ENCODE measurements at regions not wholly inside any gene's neighbourhood (a gene's known extent, or its start where the extent isn't known, plus 50 kb on each side); places are given as distances from the start of the nearest gene placed in this dataset.

- no peak for DNase-seq
Measured at GRCh38 chr7:45235905-45236304, 78.3 kb downstream of the RAMP3 start.

- no peak for DNase-seq
Measured at GRCh38 chr7:45236666-45237065, 79.1 kb downstream of the RAMP3 start.

GRCh38 chr7:45237788-45238461 is 80.3 kb downstream of the RAMP3 start:
- no peak for DNase-seq

- DNase-seq: no peak
Measured at GRCh38 chr7:45238806-45239205, 81.2 kb downstream of the RAMP3 start.

GRCh38 chr7:45239486-45239885 is 81.9 kb downstream of the RAMP3 start:
- no peak for DNase-seq

GRCh38 chr7:45240273-45240771 is 82.7 kb downstream of the RAMP3 start:
- DNase-seq: no peak

GRCh38 chr7:45240926-45241325 is 83.3 kb downstream of the RAMP3 start:
- no peak for DNase-seq

GRCh38 chr7:45241339-45242109 is 83.9 kb downstream of the RAMP3 start:
- DNase-seq: no peak

GRCh38 chr7:45242261-45242660 is 84.7 kb downstream of the RAMP3 start:
- DNase-seq: no peak

GRCh38 chr7:45242698-45243097 is 85.1 kb downstream of the RAMP3 start:
- no peak for DNase-seq

- DNase-seq: no peak
Measured at GRCh38 chr7:45244981-45245380, 87.4 kb downstream of the RAMP3 start.

- no peak for DNase-seq
Measured at GRCh38 chr7:45246339-45246738, 88.7 kb downstream of the RAMP3 start.

GRCh38 chr7:45252248-45252647 is 94.7 kb downstream of the RAMP3 start:
- no peak for DNase-seq

GRCh38 chr7:45252857-45253256 is 95.3 kb downstream of the RAMP3 start:
- no peak for DNase-seq

- DNase-seq: no peak
Measured at GRCh38 chr7:45253368-45253767, 95.8 kb downstream of the RAMP3 start.

GRCh38 chr7:45255187-45255586 is 97.6 kb downstream of the RAMP3 start:
- no peak for DNase-seq

- no peak for DNase-seq
Measured at GRCh38 chr7:45256309-45256708, 98.7 kb downstream of the RAMP3 start.

- no peak for DNase-seq
Measured at GRCh38 chr7:45256775-45257174, 99.2 kb downstream of the RAMP3 start.

- DNase-seq: no peak
Measured at GRCh38 chr7:45257284-45257683, 99.7 kb downstream of the RAMP3 start.

- DNase-seq: no peak
Measured at GRCh38 chr7:45258533-45259226, 101.1 kb downstream of the RAMP3 start.

- no peak for DNase-seq
Measured at GRCh38 chr7:45259227-45259596, 101.6 kb downstream of the RAMP3 start.

GRCh38 chr7:45259966-45260646 is 102.5 kb downstream of the RAMP3 start:
- peak; percentile 41 to 75 for DNase-seq

- DNase-seq: no peak
Measured at GRCh38 chr7:45267262-45267661, 109.7 kb downstream of the RAMP3 start.

Data from stimulated activated CD4-positive, alpha-beta T cell treated with anti-CD3 and anti-CD28 coated beads, Interleukin-4, amount 100 ng/mL, for 4 hours (primary cell).